H9 (cell line): ENCODE measurements at regions not wholly inside any gene's neighbourhood (a gene's known extent, or its start where the extent isn't known, plus 50 kb on each side); places are given as distances from the start of the nearest gene placed in this dataset.
"Not testable (repeated sequence)": the region's sequence is repeated elsewhere in the genome, so short reads cannot be mapped to it uniquely, and the experiment has no call there.

ENCODE experiments used
- DNase-seq: peaks from one replicate; pipeline ENCODE4 v3.0.0-alpha.2; 2017
- H2AFZ ChIP-seq: one replicate; pipeline ENCODE4 v1.6.1; 2013; ENCODE audit warnings: mild to moderate bottlenecking, low read length, control low read depth, moderate library complexity
- H2AK5ac ChIP-seq: 2 replicates; pipeline ENCODE4 v1.6.1; 2013; ENCODE audit warnings: low read length, control low read depth, mixed read lengths; ENCODE audit not compliant: insufficient read length
- H2BK120ac ChIP-seq: one replicate; pipeline ENCODE4 v1.6.1; 2013; ENCODE audit warnings: low read depth, mild to moderate bottlenecking, low read length, control low read depth, inconsistent platforms; ENCODE audit not compliant: poor library complexity, severe bottlenecking
- H2BK12ac ChIP-seq: 2 replicates; pipeline ENCODE4 v1.6.1; 2013; ENCODE audit warnings: low read length, control low read depth, mixed read lengths, low read depth; ENCODE audit not compliant: insufficient read length
- H2BK15ac ChIP-seq: 2 replicates; pipeline ENCODE4 v1.6.1; 2013; ENCODE audit warnings: low read depth, low read length, control low read depth
- H2BK20ac ChIP-seq: one replicate; pipeline ENCODE4 v1.6.1; 2013; ENCODE audit warnings: low read depth, mild to moderate bottlenecking, low read length, control low read depth, inconsistent platforms; ENCODE audit not compliant: poor library complexity, severe bottlenecking
- H2BK5ac ChIP-seq: 2 replicates; pipeline ENCODE4 v1.6.1; 2013; ENCODE audit warnings: low read length, control low read depth, mixed read lengths; ENCODE audit not compliant: insufficient read length
- H3K14ac ChIP-seq: 2 replicates; pipeline ENCODE4 v1.6.1; 2013; ENCODE audit warnings: low read length, control low read depth; ENCODE audit not compliant: insufficient read depth
- H3K18ac ChIP-seq: 2 replicates; pipeline ENCODE4 v1.6.1; 2013; ENCODE audit warnings: low read depth, mild to moderate bottlenecking, mixed read lengths, low read length, control low read depth; ENCODE audit not compliant: insufficient read length
- H3K23ac ChIP-seq: 2 replicates; pipeline ENCODE4 v1.6.1; 2013; ENCODE audit warnings: low read length, control low read depth, mixed read lengths, low read depth; ENCODE audit not compliant: insufficient read length
- H3K23me2 ChIP-seq: 2 replicates; pipeline ENCODE4 v1.6.1; 2013; ENCODE audit warnings: low read depth, mild to moderate bottlenecking, mixed read lengths, low read length, control low read depth; ENCODE audit not compliant: insufficient read length, poor library complexity, severe bottlenecking
- H3K27ac ChIP-seq: 2 replicates; pipeline ENCODE4 v1.5.1; 2013; ENCODE audit warnings: low read length, control low read depth, mixed read lengths, low read depth; ENCODE audit not compliant: insufficient read length
- H3K27me3 ChIP-seq: 2 replicates; pipeline ENCODE4 v1.6.1; 2013; ENCODE audit warnings: low read length, control low read depth, inconsistent platforms; ENCODE audit not compliant: insufficient read depth
- H3K4ac ChIP-seq: 2 replicates; pipeline ENCODE4 v1.6.1; 2013; ENCODE audit warnings: low read depth, mild to moderate bottlenecking, control low read depth, inconsistent platforms, low read length, moderate library complexity
- H3K4me1 ChIP-seq: 2 replicates; pipeline ENCODE4 v1.6.1; 2013; ENCODE audit warnings: low read length, control low read depth, inconsistent platforms; ENCODE audit not compliant: insufficient read depth
- H3K4me2 ChIP-seq: 2 replicates; pipeline ENCODE4 v1.6.1; 2013; ENCODE audit warnings: low read length, control low read depth, mixed read lengths; ENCODE audit not compliant: insufficient read length, insufficient read depth
- H3K56ac ChIP-seq: 2 replicates; pipeline ENCODE4 v1.6.1; 2013; ENCODE audit warnings: low read depth, mild to moderate bottlenecking, mixed read lengths, low read length, control low read depth; ENCODE audit not compliant: insufficient read length
- H3K79me1 ChIP-seq: 2 replicates; pipeline ENCODE4 v1.6.1; 2013; ENCODE audit warnings: low read depth, mild to moderate bottlenecking, moderate library complexity, low read length, control low read depth, inconsistent platforms; ENCODE audit not compliant: insufficient read depth, poor library complexity, severe bottlenecking
- H3K79me2 ChIP-seq: 2 replicates; pipeline ENCODE4 v1.6.1; 2013; ENCODE audit warnings: low read length, control low read depth, inconsistent platforms; ENCODE audit not compliant: insufficient read depth
- H3K9ac ChIP-seq: 2 replicates; pipeline ENCODE4 v1.6.1; 2013; ENCODE audit warnings: low read length, control low read depth, mixed read lengths; ENCODE audit not compliant: insufficient read length; ENCODE audit errors: extremely low read depth
- H3K9me3 ChIP-seq: one replicate; pipeline ENCODE4 v1.6.1; 2013; ENCODE audit warnings: low read depth, low read length, inconsistent platforms; ENCODE audit not compliant: control insufficient read depth
- H3T11ph ChIP-seq: one replicate; pipeline ENCODE4 v1.6.1; 2013; ENCODE audit warnings: mild to moderate bottlenecking, low read length, control low read depth, inconsistent platforms
- H4K20me1 ChIP-seq: one replicate; pipeline ENCODE4 v1.6.1; 2013; ENCODE audit not compliant: control insufficient read depth, insufficient read length, insufficient read depth
- H4K5ac ChIP-seq: 2 replicates; pipeline ENCODE4 v1.6.1; 2013; ENCODE audit warnings: low read depth, mild to moderate bottlenecking, mixed read lengths, low read length, control low read depth; ENCODE audit not compliant: insufficient read length
- H4K8ac ChIP-seq: replicated peaks from 2 replicates; pipeline ENCODE4 v1.6.1; 2013; ENCODE audit warnings: low read length, control low read depth, mixed read lengths, low read depth; ENCODE audit not compliant: insufficient read length
- H4K91ac ChIP-seq: 2 replicates; pipeline ENCODE4 v1.6.1; 2013; ENCODE audit warnings: low read depth, mild to moderate bottlenecking, moderate library complexity, mixed read lengths, low read length, control low read depth; ENCODE audit not compliant: insufficient read length
- H3K27ac Mint-ChIP-seq, 3 experiments: 2 replicates in 2 of 3; 3 replicates in 1 of 3; pipeline ENCODE4 v1.8.0; 2020 to 2021; ENCODE audit warnings: mixed read lengths in 3 of 3, mild to moderate bottlenecking in 1 of 3, moderate library complexity in 1 of 3
- H3K27me3 Mint-ChIP-seq: 2 replicates; pipeline ENCODE4 v1.8.0; 2021; ENCODE audit warnings: low read depth, mild to moderate bottlenecking, moderate library complexity, mixed read lengths
- H3K36me3 Mint-ChIP-seq, 3 experiments: 2 replicates in 2 of 3; 3 replicates in 1 of 3; pipeline ENCODE4 v1.8.0; 2020 to 2021; ENCODE audit warnings: low read depth in 3 of 3, mixed read lengths in 3 of 3; ENCODE audit not compliant: insufficient read depth in 1 of 3
- H3K4me1 Mint-ChIP-seq, 2 experiments: 2 replicates each; pipeline ENCODE4 v1.8.0; 2020; ENCODE audit warnings: mixed read lengths in 2 of 2
- H3K4me3 Mint-ChIP-seq, 2 experiments: 2 replicates in 1 of 2; 3 replicates in 1 of 2; pipeline ENCODE4 v1.8.0; 2020 to 2021; ENCODE audit warnings: mild to moderate bottlenecking in 2 of 2, mixed read lengths in 2 of 2, moderate library complexity in 1 of 2
- H3K9me3 Mint-ChIP-seq, 2 experiments: 2 replicates in 1 of 2; 3 replicates in 1 of 2; pipeline ENCODE4 v1.8.0; 2020; ENCODE audit warnings: mild to moderate bottlenecking in 2 of 2, mixed read lengths in 2 of 2, moderate library complexity in 1 of 2
- WGBS: extraction: QIAGEN DNeasy Blood & Tissue Kit; methylation state at CpG from one replicate; pipeline ENCODE4 v1.1.7; 2013; ENCODE audit warnings: missing lambda C conversion rate, low lambda C conversion rate, mixed read lengths; ENCODE audit not compliant: insufficient read length; ENCODE audit errors: extremely low coverage; 5-methylcytosine and 5-hydroxymethylcytosine counted together

GRCh38 chr2:89862164-89862563 is 1170.7 kb downstream of the RPIA start:
- H3K27me3 ChIP-seq, H3K14ac ChIP-seq, H2AFZ ChIP-seq, H3K4me2 ChIP-seq, H2BK120ac ChIP-seq, H3K23ac ChIP-seq, H3K4me1 ChIP-seq, H3K36me3 Mint-ChIP-seq, H3K79me1 ChIP-seq, H3K4ac ChIP-seq, H4K5ac ChIP-seq, H3K23me2 ChIP-seq, H2BK15ac ChIP-seq, DNase-seq, H3K79me2 ChIP-seq, H2AK5ac ChIP-seq, H4K8ac ChIP-seq, H3K27me3 Mint-ChIP-seq, H2BK20ac ChIP-seq, H4K91ac ChIP-seq, H3K9ac ChIP-seq, H3K9me3 ChIP-seq, H3K56ac ChIP-seq, H3K4me3 Mint-ChIP-seq, H3K18ac ChIP-seq, H2BK5ac ChIP-seq, H3K9me3 Mint-ChIP-seq, H3T11ph ChIP-seq, H3K27ac Mint-ChIP-seq, H4K20me1 ChIP-seq, H2BK12ac ChIP-seq, H3K27ac ChIP-seq, H3K4me1 Mint-ChIP-seq: not testable (repeated sequence)
- WGBS = no CpG with 5 or more reads among the region's 5 CpGs

- H3K9ac ChIP-seq, H3K27me3 Mint-ChIP-seq, H3K79me1 ChIP-seq, H3K79me2 ChIP-seq, H3K23me2 ChIP-seq, H3K4ac ChIP-seq, H3K27me3 ChIP-seq, H3K23ac ChIP-seq, H3K36me3 Mint-ChIP-seq, H2AK5ac ChIP-seq, H2AFZ ChIP-seq, H4K5ac ChIP-seq, H3K56ac ChIP-seq, DNase-seq, H3K9me3 Mint-ChIP-seq, H4K91ac ChIP-seq, H3K18ac ChIP-seq, H2BK5ac ChIP-seq, H3K4me2 ChIP-seq, H3K9me3 ChIP-seq, H2BK12ac ChIP-seq, H4K20me1 ChIP-seq, H3K14ac ChIP-seq, H3K4me3 Mint-ChIP-seq, H4K8ac ChIP-seq, H2BK20ac ChIP-seq, H2BK15ac ChIP-seq, H3K27ac ChIP-seq, H3T11ph ChIP-seq, H3K27ac Mint-ChIP-seq, H3K4me1 Mint-ChIP-seq, H3K4me1 ChIP-seq, H2BK120ac ChIP-seq: not testable (repeated sequence)
- no CpG with 5 or more reads among the region's 6 CpGs for WGBS
Observed at GRCh38 chr2:89863209-89863608, 1171.7 kb downstream of the RPIA start.
